A549 (cell line): ENCODE measurements at regions not wholly inside any gene's neighbourhood (a gene's known extent, or its start where the extent isn't known, plus 50 kb on each side); places are given as distances from the start of the nearest gene placed in this dataset.

ENCODE experiments used
- ATAC-seq, 2 experiments: fragments of 200-7000 bp in 1 of 2; fragments of >200 bp in 1 of 2; cut with Nextera tagmentation in 1 of 2; cut with Tn5 transposase in 1 of 2; 3 replicates each; pipeline versions ENCODE4 v1.8.0 to v1.9.1; 2018 to 2020; ENCODE audit warnings: mild to moderate bottlenecking in 1 of 2, moderate library complexity in 1 of 2
- CTCF ChIA-PET: fragments of 300-600 bp; sonication (Branson Sonifier 250); formaldehyde crosslinking; extraction: SDS; loops from one replicate; lab custom pipeline; 2021; ENCODE audit warnings: antibody characterized with exemption, inconsistent platforms; lab: Yijun Ruan, JAX
- POLR2A ChIA-PET: fragments of 350-600 bp; formaldehyde crosslinking; extraction: SDS; loops from one replicate; lab custom pipeline; 2021; ENCODE audit warnings: antibody characterized with exemption, inconsistent platforms; lab: Yijun Ruan, JAX
- DNase-seq, 2 experiments: peaks; one replicate each; pipeline versions ENCODE4 v3.0.0 to v3.0.0-alpha.2; 2011 to 2016; ENCODE audit warnings: low read depth in 1 of 2, low spot score in 1 of 2
- FAIRE-seq: peaks from 2 replicates; lab custom pipeline; 2011; peaks lifted over from hg19 to GRCh38; lab: Jason Lieb, UNC
- H3K27ac ChIP-seq, 2 experiments: fragments of >200 bp; sonication (Bioruptor Twin); formaldehyde crosslinking; 3 replicates each; pipeline ENCODE4 v1.5.1; 2016 to 2017
- H3K4me1 ChIP-seq: fragments of >200 bp; sonication (Bioruptor Twin); formaldehyde crosslinking; 3 replicates; pipeline ENCODE4 v1.6.1; 2016
- H3K4me2 ChIP-seq: fragments of >200 bp; sonication (Bioruptor Twin); formaldehyde crosslinking; 3 replicates; pipeline ENCODE4 v1.6.1; 2016
- H3K4me3 ChIP-seq: fragments of >200 bp; sonication (Bioruptor Twin); formaldehyde crosslinking; 3 replicates; pipeline ENCODE4 v1.5.1; 2016
- H3K9me3 ChIP-seq: fragments of >200 bp; sonication (Bioruptor Twin); formaldehyde crosslinking; 3 replicates; pipeline ENCODE4 v1.6.1; 2016
- BHLHE40 ChIP-seq: IDR thresholded peaks from 2 replicates; pipeline ENCODE4 v1.6.1; 2012; ENCODE audit warnings: low read depth, low read length, inconsistent platforms
- CBX2 ChIP-seq: fragments of 200-600 bp; sonication (generic); IDR thresholded peaks from 2 replicates; pipeline ENCODE4 v1.6.1; 2016; ENCODE audit warnings: low read depth, mild to moderate bottlenecking, borderline replicate concordance
- CHD4 ChIP-seq: fragments of 200-600 bp; sonication (generic); IDR thresholded peaks from 2 replicates; pipeline ENCODE4 v1.6.1; 2016; ENCODE audit warnings: antibody characterized with exemption, mild to moderate bottlenecking, borderline replicate concordance
- ESRRA ChIP-seq: fragments of 150-350 bp; IDR thresholded peaks from 2 replicates; pipeline ENCODE4 v1.6.1; 2014; ENCODE audit warnings: mild to moderate bottlenecking, low read length, borderline replicate concordance
- FOSB ChIP-seq: fragments of 250-450 bp; sonication (Bioruptor Pico); IDR thresholded peaks from 2 replicates; pipeline ENCODE4 v1.5.0; 2020; ENCODE audit warnings: mild to moderate bottlenecking, moderate library complexity
- HES2 ChIP-seq: fragments of >200 bp; sonication (Bioruptor Twin); formaldehyde crosslinking; IDR thresholded peaks from 2 replicates; pipeline ENCODE4 v1.6.1; 2016
- HEYL ChIP-seq: fragments of 250-450 bp; sonication (Bioruptor Pico); IDR thresholded peaks from 2 replicates; pipeline ENCODE4 v1.8.0; 2021; ENCODE audit warnings: mild to moderate bottlenecking, moderate library complexity
- HOXB5 ChIP-seq: fragments of 250-450 bp; sonication (Bioruptor Pico); IDR thresholded peaks from 2 replicates; pipeline ENCODE4 v1.5.0; 2020; ENCODE audit warnings: mild to moderate bottlenecking, moderate library complexity
- JUN ChIP-seq, 2 experiments: fragments of >200 bp; sonication (Bioruptor Twin); formaldehyde crosslinking; IDR thresholded peaks; 2 replicates in 1 of 2; 3 replicates in 1 of 2; pipeline ENCODE4 v1.6.1; 2016 to 2017
- JUNB ChIP-seq: fragments of >200 bp; sonication (Bioruptor Twin); formaldehyde crosslinking; IDR thresholded peaks from 2 replicates; pipeline ENCODE4 v1.6.1; 2016
- MAFK ChIP-seq: fragments of 450-650 bp; IDR thresholded peaks from 2 replicates; pipeline ENCODE4 v1.6.1; 2014; ENCODE audit not compliant: partially characterized antibody
- MAZ ChIP-seq: fragments of 150-350 bp; IDR thresholded peaks from 2 replicates; pipeline ENCODE4 v1.6.1; 2014; ENCODE audit warnings: antibody characterized with exemption, low read depth, low read length, borderline replicate concordance
- NFE2L2 ChIP-seq: fragments of 150-350 bp; conservative IDR thresholded peaks from 2 replicates; pipeline ENCODE4 v1.6.1; 2014; ENCODE audit warnings: low read length
- RARB ChIP-seq: fragments of 250-450 bp; sonication (Bioruptor Pico); IDR thresholded peaks from 2 replicates; pipeline ENCODE4 v1.8.0; 2021; ENCODE audit warnings: mild to moderate bottlenecking, moderate library complexity
- RFX5 ChIP-seq: fragments of 450-650 bp; IDR thresholded peaks from 2 replicates; pipeline ENCODE4 v1.7.1; 2014; ENCODE audit warnings: antibody characterized with exemption, mild to moderate bottlenecking, moderate library complexity
- RNF2 ChIP-seq: fragments of 200-600 bp; sonication (generic); IDR thresholded peaks from 2 replicates; pipeline ENCODE4 v1.6.1; 2016; ENCODE audit warnings: low read depth, mild to moderate bottlenecking, antibody characterized with exemption, moderate library complexity, borderline replicate concordance
- SMC3 ChIP-seq: fragments of >200 bp; sonication (Bioruptor Twin); formaldehyde crosslinking; IDR thresholded peaks from 3 replicates; pipeline ENCODE4 v1.6.1; 2018; ENCODE audit warnings: inconsistent platforms
- SREBF2 ChIP-seq: fragments of 450-650 bp; IDR thresholded peaks from 2 replicates; pipeline ENCODE4 v1.6.1; 2014; ENCODE audit warnings: mild to moderate bottlenecking, moderate library complexity
- TP53 ChIP-seq: fragments of 250-450 bp; sonication (Bioruptor Pico); IDR thresholded peaks from 2 replicates; pipeline ENCODE4 v1.5.0; 2021; ENCODE audit warnings: mild to moderate bottlenecking, moderate library complexity
- ZFP36 ChIP-seq: fragments of 450-650 bp; IDR thresholded peaks from 2 replicates; pipeline ENCODE4 v1.6.1; 2014; ENCODE audit warnings: borderline replicate concordance; ENCODE audit not compliant: partially characterized antibody
- WGBS: methylation state at CpG from one replicate; pipeline ENCODE4 v1.1.6; 2017; ENCODE audit errors: missing lambda C conversion rate; 5-methylcytosine and 5-hydroxymethylcytosine counted together
- TF ChIP-seq, protein P1 (sequence below): fragments of 250-450 bp; sonication (Bioruptor Pico); IDR thresholded peaks from 2 replicates; pipeline ENCODE4 v1.5.0; 2021; ENCODE audit warnings: mild to moderate bottlenecking, moderate library complexity, borderline replicate concordance
- TF ChIP-seq, protein P2 (sequence below): fragments of >200 bp; sonication (Bioruptor Twin); formaldehyde crosslinking; IDR thresholded peaks from 3 replicates; pipeline ENCODE4 v1.6.1; 2016
- TF ChIP-seq, protein P3 (sequence below): fragments of 200-600 bp; sonication (generic); IDR thresholded peaks from 2 replicates; pipeline ENCODE4 v1.6.1; 2016; ENCODE audit warnings: antibody characterized with exemption, mild to moderate bottlenecking, moderate library complexity

DNA sequence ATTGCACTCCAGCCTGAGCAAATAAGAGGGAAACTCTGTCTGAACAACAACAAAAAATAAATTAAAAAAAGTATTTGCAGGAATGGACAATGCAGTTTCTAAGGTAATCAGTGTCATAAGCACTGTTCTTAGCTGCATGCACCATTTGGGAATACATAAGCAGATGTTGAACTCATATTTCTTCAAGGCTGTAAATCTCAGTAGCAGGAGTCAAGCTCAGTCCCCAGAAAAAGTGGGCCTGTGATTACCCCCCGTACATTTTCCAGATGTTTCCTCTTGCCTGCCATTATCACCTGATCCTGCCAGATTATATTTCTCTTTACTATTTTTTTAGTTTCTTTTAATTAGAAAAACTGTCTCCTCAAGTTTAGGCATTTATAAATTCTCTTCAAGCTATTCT lies 667.6 kb upstream of the ANKRD30A start:
- peaks cover 12% of the 10 kb centered on the region; the same call in 2 of the 3 replicates for H3K9me3 ChIP-seq
- no peaks in the 10 kb centered on the region for H3K4me1 ChIP-seq
- H3K4me3 ChIP-seq: no peak overlapping the region
- H3K4me2 ChIP-seq: no peak overlapping the region
- DNase-seq (no peak), ATAC-seq (no peak), FAIRE-seq (no peak)
- H3K27ac ChIP-seq: no peak overlapping the region
- ChIA-PET CTCF (no interaction called here), POLR2A (no interaction called here)
- TF ChIP-seq ZFP36 (no peak), ESRRA (no peak), RFX5 (no peak), NFE2L2 (no peak)
- TF ChIP-seq, protein P1, sequence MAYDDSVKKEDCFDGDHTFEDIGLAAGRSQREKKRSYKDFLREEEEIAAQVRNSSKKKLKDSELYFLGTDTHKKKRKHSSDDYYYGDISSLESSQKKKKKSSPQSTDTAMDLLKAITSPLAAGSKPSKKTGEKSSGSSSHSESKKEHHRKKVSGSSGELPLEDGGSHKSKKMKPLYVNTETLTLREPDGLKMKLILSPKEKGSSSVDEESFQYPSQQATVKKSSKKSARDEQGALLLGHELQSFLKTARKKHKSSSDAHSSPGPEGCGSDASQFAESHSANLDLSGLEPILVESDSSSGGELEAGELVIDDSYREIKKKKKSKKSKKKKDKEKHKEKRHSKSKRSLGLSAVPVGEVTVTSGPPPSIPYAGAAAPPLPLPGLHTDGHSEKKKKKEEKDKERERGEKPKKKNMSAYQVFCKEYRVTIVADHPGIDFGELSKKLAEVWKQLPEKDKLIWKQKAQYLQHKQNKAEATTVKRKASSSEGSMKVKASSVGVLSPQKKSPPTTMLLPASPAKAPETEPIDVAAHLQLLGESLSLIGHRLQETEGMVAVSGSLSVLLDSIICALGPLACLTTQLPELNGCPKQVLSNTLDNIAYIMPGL (CRISPR knock-in tag): no peak
- TF ChIP-seq, protein P2, sequence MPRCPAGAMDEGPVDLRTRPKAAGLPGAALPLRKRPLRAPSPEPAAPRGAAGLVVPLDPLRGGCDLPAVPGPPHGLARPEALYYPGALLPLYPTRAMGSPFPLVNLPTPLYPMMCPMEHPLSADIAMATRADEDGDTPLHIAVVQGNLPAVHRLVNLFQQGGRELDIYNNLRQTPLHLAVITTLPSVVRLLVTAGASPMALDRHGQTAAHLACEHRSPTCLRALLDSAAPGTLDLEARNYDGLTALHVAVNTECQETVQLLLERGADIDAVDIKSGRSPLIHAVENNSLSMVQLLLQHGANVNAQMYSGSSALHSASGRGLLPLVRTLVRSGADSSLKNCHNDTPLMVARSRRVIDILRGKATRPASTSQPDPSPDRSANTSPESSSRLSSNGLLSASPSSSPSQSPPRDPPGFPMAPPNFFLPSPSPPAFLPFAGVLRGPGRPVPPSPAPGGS: no peak
- 23% methylated on average over 1 of the region's 1 CpG for WGBS

DNA sequence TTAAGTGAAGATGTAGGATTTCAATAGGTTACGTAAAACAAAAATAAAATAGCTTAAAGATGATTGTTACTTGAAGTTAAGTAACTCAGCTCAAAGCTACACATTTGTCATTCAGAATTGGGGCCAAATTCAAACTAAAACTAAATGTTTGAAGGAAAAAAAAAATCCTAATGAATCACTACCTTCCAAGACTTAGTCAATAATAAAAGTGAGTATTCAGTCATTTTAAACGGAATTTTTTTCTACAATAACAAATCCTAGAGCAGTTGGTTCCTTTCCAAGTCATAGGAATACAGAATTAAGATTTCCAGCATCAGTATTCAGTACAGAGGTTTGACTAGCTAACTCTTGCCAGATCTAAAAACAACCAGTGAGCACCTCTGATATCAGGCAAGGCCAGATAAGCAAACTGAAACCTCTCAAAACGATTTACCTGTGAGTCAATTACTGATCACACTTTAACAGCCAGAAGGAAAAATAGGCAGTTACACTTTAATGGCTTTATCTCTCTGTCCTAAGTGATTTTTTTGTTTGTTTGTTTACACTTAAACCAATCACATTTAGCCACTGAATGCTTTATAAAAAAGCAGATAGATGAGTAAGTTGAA lies 669.8 kb upstream of the ANKRD30A start:
- Histone ChIP-seq H3K9me3 (peaks cover 12% of the 10 kb centered on the region; the same call in 2 of the 3 replicates), H3K4me1 (no peaks in the 10 kb centered on the region), H3K4me2 (no peak overlapping the region), H3K27ac (no peak overlapping the region), H3K4me3 (no peak overlapping the region)
- 32% methylated on average over 3 of the region's 3 CpGs for WGBS
- ChIA-PET CTCF (no interaction called here), POLR2A (no interaction called here)
- TF ChIP-seq NFE2L2 (no peak), MAFK (no peak), JUNB (no peak), SREBF2 (no peak), CHD4 (no peak), SMC3 (no peak), FOSB (CRISPR knock-in tag) (no peak), HOXB5 (no peak), HEYL (no peak), RARB (CRISPR knock-in tag) (no peak), HES2 (no peak), CBX2 (no peak), MAZ (no peak), RNF2 (no peak), BHLHE40 (no peak), TP53 (CRISPR knock-in tag) (no peak), JUN (IDR thresholded peaks at IDR 0.05) (no peak)
- TF ChIP-seq, protein P3, sequence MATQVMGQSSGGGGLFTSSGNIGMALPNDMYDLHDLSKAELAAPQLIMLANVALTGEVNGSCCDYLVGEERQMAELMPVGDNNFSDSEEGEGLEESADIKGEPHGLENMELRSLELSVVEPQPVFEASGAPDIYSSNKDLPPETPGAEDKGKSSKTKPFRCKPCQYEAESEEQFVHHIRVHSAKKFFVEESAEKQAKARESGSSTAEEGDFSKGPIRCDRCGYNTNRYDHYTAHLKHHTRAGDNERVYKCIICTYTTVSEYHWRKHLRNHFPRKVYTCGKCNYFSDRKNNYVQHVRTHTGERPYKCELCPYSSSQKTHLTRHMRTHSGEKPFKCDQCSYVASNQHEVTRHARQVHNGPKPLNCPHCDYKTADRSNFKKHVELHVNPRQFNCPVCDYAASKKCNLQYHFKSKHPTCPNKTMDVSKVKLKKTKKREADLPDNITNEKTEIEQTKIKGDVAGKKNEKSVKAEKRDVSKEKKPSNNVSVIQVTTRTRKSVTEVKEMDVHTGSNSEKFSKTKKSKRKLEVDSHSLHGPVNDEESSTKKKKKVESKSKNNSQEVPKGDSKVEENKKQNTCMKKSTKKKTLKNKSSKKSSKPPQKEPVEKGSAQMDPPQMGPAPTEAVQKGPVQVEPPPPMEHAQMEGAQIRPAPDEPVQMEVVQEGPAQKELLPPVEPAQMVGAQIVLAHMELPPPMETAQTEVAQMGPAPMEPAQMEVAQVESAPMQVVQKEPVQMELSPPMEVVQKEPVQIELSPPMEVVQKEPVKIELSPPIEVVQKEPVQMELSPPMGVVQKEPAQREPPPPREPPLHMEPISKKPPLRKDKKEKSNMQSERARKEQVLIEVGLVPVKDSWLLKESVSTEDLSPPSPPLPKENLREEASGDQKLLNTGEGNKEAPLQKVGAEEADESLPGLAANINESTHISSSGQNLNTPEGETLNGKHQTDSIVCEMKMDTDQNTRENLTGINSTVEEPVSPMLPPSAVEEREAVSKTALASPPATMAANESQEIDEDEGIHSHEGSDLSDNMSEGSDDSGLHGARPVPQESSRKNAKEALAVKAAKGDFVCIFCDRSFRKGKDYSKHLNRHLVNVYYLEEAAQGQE: no peak
- no peak for FAIRE-seq
- ATAC-seq: no peak
- no peak for DNase-seq
